WTC11 (cell line): ENCODE measurements at regions not wholly inside any gene's neighbourhood (a gene's known extent, or its start where the extent isn't known, plus 50 kb on each side); places are given as distances from the start of the nearest gene placed in this dataset.

ENCODE experiments used
- ATAC-seq: fragments of 200-7000 bp; cut with Tn5 transposase; 2 replicates; pipeline ENCODE4 v1.10.0; 2021; ENCODE audit warnings: mild to moderate bottlenecking, moderate library complexity
- CTCF ChIA-PET: fragments of 300-600 bp; sonication (Branson Sonifier 250); formaldehyde crosslinking; loops from one replicate; lab custom pipeline; 2021; ENCODE audit warnings: antibody characterized with exemption; lab: Charles Lee
- POLR2A ChIA-PET: fragments of 350-600 bp; sonication (Branson Sonifier 250); formaldehyde crosslinking; loops from one replicate; lab custom pipeline; 2021; ENCODE audit warnings: antibody characterized with exemption; lab: Charles Lee
- DNase-seq: peaks from one replicate; pipeline ENCODE4 v3.0.0; 2021; ENCODE audit warnings: low spot score
- H3K27ac Mint-ChIP-seq: 2 replicates; pipeline ENCODE4 v1.8.0; 2021; ENCODE audit warnings: mixed read lengths
- H3K27me3 Mint-ChIP-seq: 2 replicates; pipeline ENCODE4 v1.8.0; 2021; ENCODE audit warnings: low read depth, mild to moderate bottlenecking, moderate library complexity, mixed read lengths
- H3K36me3 Mint-ChIP-seq: 2 replicates; pipeline ENCODE4 v1.8.0; 2021; ENCODE audit warnings: mixed read lengths
- H3K4me1 Mint-ChIP-seq: 2 replicates; pipeline ENCODE4 v1.8.0; 2022; ENCODE audit warnings: mixed read lengths
- H3K4me3 Mint-ChIP-seq: 2 replicates; pipeline ENCODE4 v1.8.0; 2021; ENCODE audit warnings: mild to moderate bottlenecking, moderate library complexity, mixed read lengths
- H3K9me3 Mint-ChIP-seq: 2 replicates; pipeline ENCODE4 v1.8.0; 2021; ENCODE audit warnings: mixed read lengths
- ELF4 ChIP-seq: sonication (generic); formaldehyde crosslinking; IDR thresholded peaks from 2 replicates; pipeline ENCODE4 v1.8.1; 2022; ENCODE audit warnings: low read depth, mild to moderate bottlenecking, moderate library complexity, missing genetic modification reagents
- GABPB1 ChIP-seq: sonication (generic); formaldehyde crosslinking; IDR thresholded peaks from 2 replicates; pipeline ENCODE4 v1.8.1; 2023; ENCODE audit warnings: mild to moderate bottlenecking, missing genetic modification reagents
- IRF2 ChIP-seq: sonication (generic); formaldehyde crosslinking; IDR thresholded peaks from 2 replicates; pipeline ENCODE4 v1.8.0; 2022; ENCODE audit warnings: low read depth, missing genetic modification reagents, borderline replicate concordance
- JAZF1 ChIP-seq: fragments of 250-450 bp; sonication (Bioruptor Pico); IDR thresholded peaks from 2 replicates; pipeline ENCODE4 v1.9.0; 2021; ENCODE audit warnings: moderate library complexity, mild to moderate bottlenecking, inconsistent platforms
- MYBL2 ChIP-seq: sonication (generic); formaldehyde crosslinking; IDR thresholded peaks from 2 replicates; pipeline ENCODE4 v1.8.1; 2023; ENCODE audit warnings: mild to moderate bottlenecking, moderate library complexity, missing genetic modification reagents
- NFE2L1 ChIP-seq: sonication (generic); formaldehyde crosslinking; IDR thresholded peaks from 2 replicates; pipeline ENCODE4 v1.8.1; 2023; ENCODE audit warnings: missing genetic modification reagents
- NR3C1 ChIP-seq: sonication (generic); formaldehyde crosslinking; conservative IDR thresholded peaks from 2 replicates; pipeline ENCODE4 v1.8.1; 2023; ENCODE audit warnings: low read depth, mild to moderate bottlenecking, missing genetic modification reagents
- RORB ChIP-seq: fragments of 250-450 bp; sonication (Bioruptor Pico); IDR thresholded peaks from 2 replicates; pipeline ENCODE4 v1.9.0; 2021; ENCODE audit warnings: mild to moderate bottlenecking
- SMAD4 ChIP-seq: sonication (generic); formaldehyde crosslinking; IDR thresholded peaks from 2 replicates; pipeline ENCODE4 v1.8.0; 2022; ENCODE audit warnings: mild to moderate bottlenecking, missing genetic modification reagents
- SP1 ChIP-seq: sonication (generic); formaldehyde crosslinking; conservative IDR thresholded peaks from 2 replicates; pipeline ENCODE4 v1.8.1; 2022; ENCODE audit warnings: missing genetic modification reagents
- ZBTB21 ChIP-seq: sonication (generic); formaldehyde crosslinking; IDR thresholded peaks from 2 replicates; pipeline ENCODE4 v1.8.1; 2023; ENCODE audit warnings: mild to moderate bottlenecking, missing genetic modification reagents, borderline replicate concordance
- TF ChIP-seq, protein P1 (sequence below): fragments of 250-450 bp; sonication (Bioruptor Pico); IDR thresholded peaks from 2 replicates; pipeline ENCODE4 v1.9.0; 2021; ENCODE audit warnings: mild to moderate bottlenecking
- TF ChIP-seq, protein P2 (sequence below): sonication (generic); formaldehyde crosslinking; IDR thresholded peaks from 2 replicates; pipeline ENCODE4 v1.8.1; 2023; ENCODE audit warnings: mild to moderate bottlenecking, missing genetic modification reagents, borderline replicate concordance
- TF ChIP-seq, protein P3 (sequence below): sonication (generic); formaldehyde crosslinking; IDR thresholded peaks from 2 replicates; pipeline ENCODE4 v1.8.1; 2022; ENCODE audit warnings: mild to moderate bottlenecking, moderate library complexity, missing genetic modification reagents
- TF ChIP-seq, protein P4 (sequence below): fragments of 250-450 bp; sonication (Bioruptor Pico); IDR thresholded peaks from 2 replicates; pipeline ENCODE4 v1.9.0; 2021; ENCODE audit warnings: mild to moderate bottlenecking, borderline replicate concordance

DNA sequence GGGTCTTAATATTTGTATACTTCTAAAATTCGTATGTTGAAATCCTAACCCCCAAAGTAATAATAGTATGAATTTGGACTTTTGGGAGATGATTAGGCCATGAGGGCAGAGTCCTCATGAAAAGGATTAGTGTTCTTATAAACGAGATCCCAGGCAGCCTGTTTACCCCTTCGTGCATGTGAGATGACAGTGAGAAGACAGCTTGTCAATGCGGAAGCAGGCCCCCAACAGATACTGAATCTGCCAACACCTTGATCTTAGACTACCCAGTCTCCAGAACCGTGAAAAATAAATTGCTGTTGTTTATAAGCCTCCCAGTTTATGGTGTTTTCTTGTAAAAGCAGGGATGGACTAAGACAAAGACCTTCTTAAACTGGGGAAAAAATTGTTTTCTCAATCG, 714.2 kb downstream of the SI start:
- H3K36me3 Mint-ChIP-seq, result no peaks in the 10 kb centered on the region
- H3K27me3 Mint-ChIP-seq, result no peaks in the 10 kb centered on the region
- peaks cover 4% of the 10 kb centered on the region; the same call in 1 of the 2 replicates for H3K9me3 Mint-ChIP-seq
- no peak overlapping the region for H3K4me3 Mint-ChIP-seq
- H3K27ac Mint-ChIP-seq, result no peak overlapping the region; the same call in 1 of the 2 replicates
- TF ChIP-seq, protein P1, sequence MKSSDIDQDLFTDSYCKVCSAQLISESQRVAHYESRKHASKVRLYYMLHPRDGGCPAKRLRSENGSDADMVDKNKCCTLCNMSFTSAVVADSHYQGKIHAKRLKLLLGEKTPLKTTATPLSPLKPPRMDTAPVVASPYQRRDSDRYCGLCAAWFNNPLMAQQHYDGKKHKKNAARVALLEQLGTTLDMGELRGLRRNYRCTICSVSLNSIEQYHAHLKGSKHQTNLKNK (CRISPR knock-in tag), result no peak
- TF ChIP-seq, protein P2, sequence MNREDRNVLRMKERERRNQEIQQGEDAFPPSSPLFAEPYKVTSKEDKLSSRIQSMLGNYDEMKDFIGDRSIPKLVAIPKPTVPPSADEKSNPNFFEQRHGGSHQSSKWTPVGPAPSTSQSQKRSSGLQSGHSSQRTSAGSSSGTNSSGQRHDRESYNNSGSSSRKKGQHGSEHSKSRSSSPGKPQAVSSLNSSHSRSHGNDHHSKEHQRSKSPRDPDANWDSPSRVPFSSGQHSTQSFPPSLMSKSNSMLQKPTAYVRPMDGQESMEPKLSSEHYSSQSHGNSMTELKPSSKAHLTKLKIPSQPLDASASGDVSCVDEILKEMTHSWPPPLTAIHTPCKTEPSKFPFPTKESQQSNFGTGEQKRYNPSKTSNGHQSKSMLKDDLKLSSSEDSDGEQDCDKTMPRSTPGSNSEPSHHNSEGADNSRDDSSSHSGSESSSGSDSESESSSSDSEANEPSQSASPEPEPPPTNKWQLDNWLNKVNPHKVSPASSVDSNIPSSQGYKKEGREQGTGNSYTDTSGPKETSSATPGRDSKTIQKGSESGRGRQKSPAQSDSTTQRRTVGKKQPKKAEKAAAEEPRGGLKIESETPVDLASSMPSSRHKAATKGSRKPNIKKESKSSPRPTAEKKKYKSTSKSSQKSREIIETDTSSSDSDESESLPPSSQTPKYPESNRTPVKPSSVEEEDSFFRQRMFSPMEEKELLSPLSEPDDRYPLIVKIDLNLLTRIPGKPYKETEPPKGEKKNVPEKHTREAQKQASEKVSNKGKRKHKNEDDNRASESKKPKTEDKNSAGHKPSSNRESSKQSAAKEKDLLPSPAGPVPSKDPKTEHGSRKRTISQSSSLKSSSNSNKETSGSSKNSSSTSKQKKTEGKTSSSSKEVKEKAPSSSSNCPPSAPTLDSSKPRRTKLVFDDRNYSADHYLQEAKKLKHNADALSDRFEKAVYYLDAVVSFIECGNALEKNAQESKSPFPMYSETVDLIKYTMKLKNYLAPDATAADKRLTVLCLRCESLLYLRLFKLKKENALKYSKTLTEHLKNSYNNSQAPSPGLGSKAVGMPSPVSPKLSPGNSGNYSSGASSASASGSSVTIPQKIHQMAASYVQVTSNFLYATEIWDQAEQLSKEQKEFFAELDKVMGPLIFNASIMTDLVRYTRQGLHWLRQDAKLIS (CRISPR knock-in tag), result no peak
- no peak for DNase-seq
- ChIA-PET CTCF (no interaction called here), POLR2A (no interaction called here)
- H3K4me1 Mint-ChIP-seq, result peaks cover 6% of the 10 kb centered on the region; the same call in 1 of the 2 replicates
- ATAC-seq, result no peak

DNA sequence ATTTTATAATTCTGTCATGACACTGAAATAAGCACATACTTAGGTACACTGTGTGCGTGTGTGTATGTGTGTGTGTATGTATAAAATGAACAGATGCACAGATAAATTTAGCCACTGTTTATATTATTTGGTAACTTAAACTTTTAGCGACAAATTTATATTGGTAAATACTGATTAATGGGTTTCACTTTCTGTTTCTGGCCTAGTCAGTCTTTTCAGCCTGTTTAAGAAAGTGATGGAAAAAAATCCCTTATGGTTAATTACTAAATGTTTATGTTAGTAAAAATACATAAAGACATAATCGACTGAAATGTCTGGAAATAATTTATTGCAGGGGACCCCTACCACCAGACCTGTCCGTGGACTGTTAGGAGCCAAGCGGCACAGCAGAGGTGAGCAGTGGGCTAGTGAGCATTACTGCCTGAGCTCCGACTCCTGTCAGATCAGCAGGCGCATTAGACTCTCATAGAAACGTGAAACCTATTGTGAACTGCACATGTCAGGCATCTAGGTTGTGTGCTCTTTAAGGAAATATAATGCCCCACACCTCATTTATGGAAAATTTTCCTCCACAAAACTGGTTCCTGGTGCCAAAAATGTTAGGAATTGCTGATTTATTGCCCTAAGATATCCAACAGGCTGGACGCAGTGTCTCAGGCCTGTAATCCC, 717.4 kb downstream of the SI start:
- Mint-ChIP-seq H3K4me3 (no peak overlapping the region), H3K27ac (no peak overlapping the region), H3K36me3 (no peaks in the 10 kb centered on the region), H3K27me3 (no peaks in the 10 kb centered on the region), H3K9me3 (no peaks in the 10 kb centered on the region), H3K4me1 (peaks cover 23% of the 10 kb centered on the region)
- DNase-seq (no peak), ATAC-seq (no peak)
- ChIA-PET POLR2A (no interaction called here), CTCF (no interaction called here)
- TF ChIP-seq MYBL2 (CRISPR knock-in tag) (no peak), IRF2 (no peak), JAZF1 (no peak), SMAD4 (CRISPR knock-in tag) (no peak), NR3C1 (no peak), ZBTB21 (CRISPR knock-in tag) (no peak), RORB (CRISPR knock-in tag) (no peak), SP1 (no peak), NFE2L1 (CRISPR knock-in tag) (no peak), ELF4 (CRISPR knock-in tag) (no peak), GABPB1 (CRISPR knock-in tag) (no peak)
- TF ChIP-seq, protein P3, sequence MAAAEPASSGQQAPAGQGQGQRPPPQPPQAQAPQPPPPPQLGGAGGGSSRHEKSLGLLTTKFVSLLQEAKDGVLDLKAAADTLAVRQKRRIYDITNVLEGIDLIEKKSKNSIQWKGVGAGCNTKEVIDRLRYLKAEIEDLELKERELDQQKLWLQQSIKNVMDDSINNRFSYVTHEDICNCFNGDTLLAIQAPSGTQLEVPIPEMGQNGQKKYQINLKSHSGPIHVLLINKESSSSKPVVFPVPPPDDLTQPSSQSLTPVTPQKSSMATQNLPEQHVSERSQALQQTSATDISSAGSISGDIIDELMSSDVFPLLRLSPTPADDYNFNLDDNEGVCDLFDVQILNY, result no peak
- TF ChIP-seq, protein P4, sequence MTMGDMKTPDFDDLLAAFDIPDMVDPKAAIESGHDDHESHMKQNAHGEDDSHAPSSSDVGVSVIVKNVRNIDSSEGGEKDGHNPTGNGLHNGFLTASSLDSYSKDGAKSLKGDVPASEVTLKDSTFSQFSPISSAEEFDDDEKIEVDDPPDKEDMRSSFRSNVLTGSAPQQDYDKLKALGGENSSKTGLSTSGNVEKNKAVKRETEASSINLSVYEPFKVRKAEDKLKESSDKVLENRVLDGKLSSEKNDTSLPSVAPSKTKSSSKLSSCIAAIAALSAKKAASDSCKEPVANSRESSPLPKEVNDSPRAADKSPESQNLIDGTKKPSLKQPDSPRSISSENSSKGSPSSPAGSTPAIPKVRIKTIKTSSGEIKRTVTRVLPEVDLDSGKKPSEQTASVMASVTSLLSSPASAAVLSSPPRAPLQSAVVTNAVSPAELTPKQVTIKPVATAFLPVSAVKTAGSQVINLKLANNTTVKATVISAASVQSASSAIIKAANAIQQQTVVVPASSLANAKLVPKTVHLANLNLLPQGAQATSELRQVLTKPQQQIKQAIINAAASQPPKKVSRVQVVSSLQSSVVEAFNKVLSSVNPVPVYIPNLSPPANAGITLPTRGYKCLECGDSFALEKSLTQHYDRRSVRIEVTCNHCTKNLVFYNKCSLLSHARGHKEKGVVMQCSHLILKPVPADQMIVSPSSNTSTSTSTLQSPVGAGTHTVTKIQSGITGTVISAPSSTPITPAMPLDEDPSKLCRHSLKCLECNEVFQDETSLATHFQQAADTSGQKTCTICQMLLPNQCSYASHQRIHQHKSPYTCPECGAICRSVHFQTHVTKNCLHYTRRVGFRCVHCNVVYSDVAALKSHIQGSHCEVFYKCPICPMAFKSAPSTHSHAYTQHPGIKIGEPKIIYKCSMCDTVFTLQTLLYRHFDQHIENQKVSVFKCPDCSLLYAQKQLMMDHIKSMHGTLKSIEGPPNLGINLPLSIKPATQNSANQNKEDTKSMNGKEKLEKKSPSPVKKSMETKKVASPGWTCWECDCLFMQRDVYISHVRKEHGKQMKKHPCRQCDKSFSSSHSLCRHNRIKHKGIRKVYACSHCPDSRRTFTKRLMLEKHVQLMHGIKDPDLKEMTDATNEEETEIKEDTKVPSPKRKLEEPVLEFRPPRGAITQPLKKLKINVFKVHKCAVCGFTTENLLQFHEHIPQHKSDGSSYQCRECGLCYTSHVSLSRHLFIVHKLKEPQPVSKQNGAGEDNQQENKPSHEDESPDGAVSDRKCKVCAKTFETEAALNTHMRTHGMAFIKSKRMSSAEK (CRISPR knock-in tag), result no peak
